Fibroblast of mammary gland (primary cell): ENCODE measurements at regions not wholly inside any gene's neighbourhood (a gene's known extent, or its start where the extent isn't known, plus 50 kb on each side); places are given as distances from the start of the nearest gene placed in this dataset.

Experiments
- DNase-seq: peaks from one replicate; pipeline ENCODE4 v3.0.0-alpha.2; 2010; ENCODE audit warnings: low read depth
- H3K4me3 ChIP-seq: 2 replicates; pipeline ENCODE4 v1.5.1; 2011; ENCODE audit warnings: low read depth, mild to moderate bottlenecking, low read length, moderate library complexity; ENCODE audit not compliant: control insufficient read depth
- CTCF ChIP-seq: conservative IDR thresholded peaks from 2 replicates; pipeline ENCODE4 v1.5.1; 2011; ENCODE audit warnings: low read depth, low read length, inconsistent platforms; ENCODE audit not compliant: control insufficient read depth, insufficient read depth

- no peak overlapping the region for H3K4me3 ChIP-seq
- no peak for DNase-seq
- TF ChIP-seq CTCF: no peak
These were observed 114.3 kb upstream of the F13A1 start for GRCh38 chr6:6434723-6435122.

GRCh38 chr6:6436366-6436765 is 115.9 kb upstream of the F13A1 start:
- no peak for TF ChIP-seq CTCF
- H3K4me3 ChIP-seq: no peak overlapping the region
- DNase-seq: no peak

- TF ChIP-seq CTCF: no peak
- no peak overlapping the region for H3K4me3 ChIP-seq
- no peak for DNase-seq
These were observed 116.5 kb upstream of the F13A1 start for GRCh38 chr6:6436946-6437345.

- no peak overlapping the region for H3K4me3 ChIP-seq
- DNase-seq: peak; percentile 4
- no peak for TF ChIP-seq CTCF
These were observed 117.8 kb upstream of the F13A1 start for GRCh38 chr6:6438286-6438685.

- H3K4me3 ChIP-seq: no peak overlapping the region
- TF ChIP-seq CTCF: no peak
These were observed 119.3 kb upstream of the F13A1 start for GRCh38 chr6:6439778-6440177.

GRCh38 chr6:6452002-6452401 is 131.5 kb upstream of the F13A1 start:
- DNase-seq: no peak
- H3K4me3 ChIP-seq: no peak overlapping the region
- TF ChIP-seq CTCF: no peak

More at GRCh38 chr6:6439778-6440177, 119.3 kb upstream of the F13A1 start:
- no peak for DNase-seq

- TF ChIP-seq CTCF: no peak
- no peak overlapping the region for H3K4me3 ChIP-seq
- DNase-seq: no peak
These were observed 132.7 kb upstream of the F13A1 start for GRCh38 chr6:6453186-6453585.
